Keratinocyte (primary cell): ENCODE measurements at regions not wholly inside any gene's neighbourhood (a gene's known extent, or its start where the extent isn't known, plus 50 kb on each side); places are given as distances from the start of the nearest gene placed in this dataset.

ENCODE experiments used
- DNase-seq: peaks from one replicate; pipeline ENCODE4 v3.0.0-alpha.2; 2011; ENCODE audit warnings: low read depth, missing footprints, low spot score
- FAIRE-seq: peaks from 2 replicates; lab custom pipeline; 2011; peaks lifted over from hg19 to GRCh38; lab: Jason Lieb, UNC
- H2AFZ ChIP-seq: 2 replicates; pipeline ENCODE4 v1.6.0; 2012; ENCODE audit warnings: low read length, control low read depth, inconsistent platforms; ENCODE audit not compliant: control insufficient read depth
- H3K27ac ChIP-seq: 2 replicates; pipeline ENCODE4 v1.5.1; 2011; ENCODE audit warnings: low read length; ENCODE audit not compliant: control insufficient read depth, insufficient read depth
- H3K27me3 ChIP-seq: 3 replicates; pipeline ENCODE4 v1.6.0; 2011; ENCODE audit warnings: low read length; ENCODE audit not compliant: control insufficient read depth, insufficient read depth; ENCODE audit errors: extremely low read depth
- H3K36me3 ChIP-seq, 2 experiments: 2 replicates in 1 of 2; 3 replicates in 1 of 2; pipeline ENCODE4 v1.5.1; 2011; ENCODE audit warnings: low read length in 2 of 2, mild to moderate bottlenecking in 1 of 2; ENCODE audit not compliant: control insufficient read depth in 2 of 2, insufficient read depth in 2 of 2; ENCODE audit errors: extremely low read depth in 1 of 2
- H3K4me1 ChIP-seq: 3 replicates; pipeline ENCODE4 v1.5.1; 2011; ENCODE audit warnings: low read length; ENCODE audit not compliant: control insufficient read depth, insufficient read depth; ENCODE audit errors: extremely low read depth
- H3K4me2 ChIP-seq: 3 replicates; pipeline ENCODE4 v1.6.0; 2011; ENCODE audit warnings: low read depth, low read length; ENCODE audit not compliant: control insufficient read depth, insufficient read depth; ENCODE audit errors: extremely low read depth
- H3K4me3 ChIP-seq, 3 experiments: fragments of 200-600 bp in 1 of 3; sonication (generic) in 1 of 3; 2 replicates in 2 of 3; 3 replicates in 1 of 3; pipeline ENCODE4 v1.5.1; 2011 to 2016; ENCODE audit warnings: low read length in 3 of 3, mild to moderate bottlenecking in 3 of 3, control low read depth in 2 of 3, inconsistent platforms in 1 of 3, low read depth in 1 of 3, mixed read lengths in 1 of 3, mixed run types in 1 of 3, moderate library complexity in 1 of 3; ENCODE audit not compliant: control insufficient read depth in 2 of 3, insufficient read depth in 2 of 3; ENCODE audit errors: extremely low read depth in 1 of 3
- H3K79me2 ChIP-seq: 2 replicates; pipeline ENCODE4 v1.6.0; 2012; ENCODE audit warnings: low read length; ENCODE audit not compliant: control insufficient read depth, insufficient read depth
- H3K9ac ChIP-seq: 3 replicates; pipeline ENCODE4 v1.6.0; 2011; ENCODE audit warnings: low read length; ENCODE audit not compliant: control insufficient read depth, insufficient read depth; ENCODE audit errors: extremely low read depth
- H3K9me1 ChIP-seq: 3 replicates; pipeline ENCODE4 v1.6.0; 2011; ENCODE audit warnings: low read length; ENCODE audit not compliant: control insufficient read depth, insufficient read depth; ENCODE audit errors: extremely low read depth
- H3K9me3 ChIP-seq: 2 replicates; pipeline ENCODE4 v1.5.1; 2012; ENCODE audit warnings: low read depth, low read length; ENCODE audit not compliant: control insufficient read depth
- H4K20me1 ChIP-seq: 3 replicates; pipeline ENCODE4 v1.6.0; 2011; ENCODE audit warnings: low read length; ENCODE audit not compliant: control insufficient read depth, insufficient read depth; ENCODE audit errors: extremely low read depth
- EZH2 ChIP-seq: IDR thresholded peaks from one replicate; pipeline ENCODE4 v1.6.1; 2012; ENCODE audit warnings: inconsistent platforms, mild to moderate bottlenecking, low read length, moderate library complexity
- dilution Hi-C: fragments of 300-500 bp; cut with MboI; formaldehyde crosslinking; loops from one replicate; pipeline ENCODE4 v1.7.0; 2020; ENCODE audit warnings: low sequenced_read_pairs; ENCODE audit not compliant: extremely low pct_ligation_motif_present
- TF ChIP-seq, protein P1 (sequence below), 3 experiments: IDR thresholded peaks in 1 of 3; conservative IDR thresholded peaks in 1 of 3; optimal IDR thresholded peaks in 1 of 3; 2 replicates in 2 of 3; 3 replicates in 1 of 3; pipeline versions ENCODE3 to v1.5.1; 2011; ENCODE audit warnings: low read length in 3 of 3, mild to moderate bottlenecking in 3 of 3, moderate library complexity in 2 of 3, control low read depth in 1 of 3, inconsistent platforms in 1 of 3; ENCODE audit not compliant: insufficient read depth in 2 of 3; ENCODE audit errors: extremely low read depth in 1 of 3

DNA sequence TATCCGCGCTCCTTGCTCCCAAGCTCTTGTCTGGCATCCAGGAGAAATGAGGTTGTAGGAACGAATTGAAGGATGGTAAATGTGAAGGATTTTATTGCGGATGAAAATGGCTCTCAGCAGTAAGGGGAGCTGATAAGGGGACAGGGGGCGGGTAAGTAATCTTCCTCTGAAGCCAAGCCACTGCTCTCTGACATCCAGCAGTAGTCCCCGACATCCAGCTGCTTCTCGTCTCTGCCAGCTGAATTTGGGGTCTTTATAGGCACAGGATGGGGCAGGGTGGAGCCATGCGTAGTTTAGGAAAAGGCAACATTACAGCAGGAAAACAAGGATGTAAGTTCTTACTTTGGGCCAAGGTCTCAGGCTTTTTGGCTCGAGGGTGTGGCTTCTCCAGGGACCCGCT is 1370.1 kb upstream of the RAG2 start:
- FAIRE-seq (no peak), DNase-seq (no peak)
- H3K4me1 ChIP-seq: no peaks in the 10 kb centered on the region
- H3K9me3 ChIP-seq: no peaks in the 10 kb centered on the region
- H3K4me3 ChIP-seq: no peak overlapping the region
- H3K4me2 ChIP-seq: no peak overlapping the region
- no peak overlapping the region for H3K27ac ChIP-seq
- H3K36me3 ChIP-seq: no peaks in the 10 kb centered on the region
- H3K79me2 ChIP-seq: no peaks in the 10 kb centered on the region
- no peak overlapping the region for H3K9ac ChIP-seq
- H3K9me1 ChIP-seq: no peaks in the 10 kb centered on the region
- no peaks in the 10 kb centered on the region for H3K27me3 ChIP-seq
- H4K20me1 ChIP-seq: no peaks in the 10 kb centered on the region
- TF ChIP-seq EZH2: no peak
- TF ChIP-seq, protein P1, sequence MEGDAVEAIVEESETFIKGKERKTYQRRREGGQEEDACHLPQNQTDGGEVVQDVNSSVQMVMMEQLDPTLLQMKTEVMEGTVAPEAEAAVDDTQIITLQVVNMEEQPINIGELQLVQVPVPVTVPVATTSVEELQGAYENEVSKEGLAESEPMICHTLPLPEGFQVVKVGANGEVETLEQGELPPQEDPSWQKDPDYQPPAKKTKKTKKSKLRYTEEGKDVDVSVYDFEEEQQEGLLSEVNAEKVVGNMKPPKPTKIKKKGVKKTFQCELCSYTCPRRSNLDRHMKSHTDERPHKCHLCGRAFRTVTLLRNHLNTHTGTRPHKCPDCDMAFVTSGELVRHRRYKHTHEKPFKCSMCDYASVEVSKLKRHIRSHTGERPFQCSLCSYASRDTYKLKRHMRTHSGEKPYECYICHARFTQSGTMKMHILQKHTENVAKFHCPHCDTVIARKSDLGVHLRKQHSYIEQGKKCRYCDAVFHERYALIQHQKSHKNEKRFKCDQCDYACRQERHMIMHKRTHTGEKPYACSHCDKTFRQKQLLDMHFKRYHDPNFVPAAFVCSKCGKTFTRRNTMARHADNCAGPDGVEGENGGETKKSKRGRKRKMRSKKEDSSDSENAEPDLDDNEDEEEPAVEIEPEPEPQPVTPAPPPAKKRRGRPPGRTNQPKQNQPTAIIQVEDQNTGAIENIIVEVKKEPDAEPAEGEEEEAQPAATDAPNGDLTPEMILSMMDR (optimal IDR thresholded peaks at IDR 0.05 in 1 of 3, IDR thresholded peaks at IDR 0.05 in 1 of 3, conservative IDR thresholded peaks at IDR 0.05 in 1 of 3; ENCODE audit: extremely low read depth in 1 of 3, insufficient read depth in 2 of 3, low read length in 3 of 3): no peak
- no peak overlapping the region for H2AFZ ChIP-seq
- dilution Hi-C loops: no loop called here

DNA sequence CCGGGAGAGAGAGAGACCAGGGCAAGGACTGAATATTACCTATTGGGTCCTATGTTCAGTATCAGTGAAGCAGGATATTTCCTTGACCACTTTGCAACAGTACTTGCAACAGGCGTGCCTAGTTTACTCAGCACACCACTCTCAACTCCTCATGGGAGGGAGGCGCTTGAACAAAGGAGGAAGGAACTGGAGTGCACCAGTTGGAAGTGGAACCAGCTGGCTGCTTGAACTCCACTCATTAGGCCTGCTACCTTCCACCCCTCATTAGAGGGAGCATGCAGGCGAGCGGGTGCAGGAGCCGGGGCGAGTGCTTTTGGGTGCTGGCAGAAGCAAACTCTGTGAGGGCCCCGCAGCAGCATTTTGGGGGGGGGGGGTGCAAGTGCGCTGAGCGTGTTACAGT is 1369.6 kb upstream of the RAG2 start:
- no peak overlapping the region for H3K9ac ChIP-seq
- H2AFZ ChIP-seq: no peak overlapping the region
- H3K79me2 ChIP-seq: no peaks in the 10 kb centered on the region
- H3K27ac ChIP-seq: no peak overlapping the region
- H3K27me3 ChIP-seq: no peaks in the 10 kb centered on the region
- dilution Hi-C loops: no loop called here
- no peaks in the 10 kb centered on the region for H4K20me1 ChIP-seq
- DNase-seq: no peak
- TF ChIP-seq EZH2: no peak
- TF ChIP-seq, protein P1 (optimal IDR thresholded peaks at IDR 0.05 in 1 of 3, IDR thresholded peaks at IDR 0.05 in 1 of 3, conservative IDR thresholded peaks at IDR 0.05 in 1 of 3; ENCODE audit: extremely low read depth in 1 of 3, insufficient read depth in 2 of 3, low read length in 3 of 3): no peak
- no peaks in the 10 kb centered on the region for H3K36me3 ChIP-seq
- no peak overlapping the region for H3K4me3 ChIP-seq
- H3K4me2 ChIP-seq: no peak overlapping the region
- H3K9me1 ChIP-seq: no peaks in the 10 kb centered on the region
- no peak for FAIRE-seq
- H3K4me1 ChIP-seq: no peaks in the 10 kb centered on the region
- H3K9me3 ChIP-seq: no peaks in the 10 kb centered on the region
